Embryonic facial prominence (tissue), 1 donor: ENCODE measurements at regions not wholly inside any gene's neighbourhood (a gene's known extent, or its start where the extent isn't known, plus 50 kb on each side); places are given as distances from the start of the nearest gene placed in this dataset.
"Not testable (repeated sequence)": the region's sequence is repeated elsewhere in the genome, so short reads cannot be mapped to it uniquely, and the experiment has no call there.

Experiments
- DNase-seq: peaks from one replicate; pipeline ENCODE4 v3.0.0-alpha.2; 2016; ENCODE audit errors: extremely low spot score

DNA sequence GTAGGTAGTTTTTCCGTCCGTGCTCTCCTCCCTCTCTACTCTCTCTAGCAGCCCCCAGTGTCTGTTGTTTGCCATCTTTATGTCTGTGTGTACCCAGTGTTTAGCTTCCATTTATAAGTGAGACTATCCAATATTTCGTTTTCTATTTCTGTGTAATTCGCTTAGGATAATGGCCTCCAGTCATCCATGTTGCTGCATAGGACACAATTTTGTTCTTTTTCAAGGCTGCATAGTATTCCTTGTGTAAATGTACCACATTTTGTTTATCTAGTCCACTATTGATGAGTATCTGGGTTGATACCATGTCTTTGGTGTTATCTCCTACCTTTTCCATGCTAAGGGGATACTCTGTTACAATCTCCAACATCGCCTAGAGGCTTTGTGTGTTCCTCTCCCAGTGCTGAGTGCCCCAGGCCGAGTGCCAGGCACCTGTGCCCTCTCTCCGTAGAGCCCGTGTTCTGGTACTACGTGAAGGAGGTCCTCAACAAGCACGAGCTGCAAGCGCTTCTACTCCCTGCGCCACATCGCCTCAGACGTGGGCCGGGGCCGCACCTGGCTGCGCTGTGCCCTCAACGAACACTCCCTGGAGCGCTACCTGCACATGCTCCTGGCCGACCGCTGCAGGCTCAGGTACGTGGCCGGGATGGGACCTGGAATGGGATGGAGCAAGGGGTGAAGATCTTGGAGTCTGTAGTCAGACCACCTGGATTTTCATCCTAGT lies 51.0 kb downstream of the NPIPB11 start:
- not testable (repeated sequence) for DNase-seq

DNA sequence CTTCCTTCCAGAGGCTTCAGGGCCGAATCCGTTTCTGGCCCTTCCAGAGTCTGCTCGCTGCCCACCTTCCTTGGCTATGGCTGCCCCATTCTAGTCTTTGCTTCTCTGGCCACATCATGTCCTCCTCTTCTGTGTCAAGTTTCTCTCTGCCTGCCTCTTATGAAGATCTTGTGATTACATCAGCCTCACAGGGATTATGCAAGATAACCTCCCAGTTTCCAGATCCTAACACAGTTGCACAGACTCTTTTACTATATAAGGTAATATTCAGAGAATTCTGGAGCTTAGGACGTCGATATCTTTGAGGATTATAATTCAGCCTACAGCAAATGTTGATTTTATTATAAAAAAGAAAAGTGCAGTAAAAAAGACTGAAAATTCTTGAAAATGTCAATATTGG lies 52.1 kb downstream of the NPIPB11 start:
- DNase-seq: not testable (repeated sequence)

DNA sequence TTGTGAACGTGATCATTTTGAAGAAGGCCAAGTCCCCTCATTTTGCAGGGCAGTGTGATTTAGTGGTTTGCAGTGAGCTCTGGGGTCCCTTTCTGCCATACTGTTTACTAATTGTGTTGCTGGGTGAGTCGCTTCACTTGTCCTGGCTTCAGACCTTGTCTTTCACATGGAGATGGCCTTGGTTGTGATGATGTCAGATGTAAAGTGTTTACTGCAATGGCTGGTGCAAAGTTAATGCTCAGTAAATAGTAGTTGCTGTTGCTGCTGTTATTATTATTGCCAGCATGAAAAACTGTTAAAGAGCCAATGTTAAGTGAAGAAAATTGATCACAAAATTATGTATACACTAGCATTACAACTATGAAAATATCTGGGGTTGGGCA lies 53.9 kb downstream of the NPIPB11 start:
- not testable (repeated sequence) for DNase-seq

DNA sequence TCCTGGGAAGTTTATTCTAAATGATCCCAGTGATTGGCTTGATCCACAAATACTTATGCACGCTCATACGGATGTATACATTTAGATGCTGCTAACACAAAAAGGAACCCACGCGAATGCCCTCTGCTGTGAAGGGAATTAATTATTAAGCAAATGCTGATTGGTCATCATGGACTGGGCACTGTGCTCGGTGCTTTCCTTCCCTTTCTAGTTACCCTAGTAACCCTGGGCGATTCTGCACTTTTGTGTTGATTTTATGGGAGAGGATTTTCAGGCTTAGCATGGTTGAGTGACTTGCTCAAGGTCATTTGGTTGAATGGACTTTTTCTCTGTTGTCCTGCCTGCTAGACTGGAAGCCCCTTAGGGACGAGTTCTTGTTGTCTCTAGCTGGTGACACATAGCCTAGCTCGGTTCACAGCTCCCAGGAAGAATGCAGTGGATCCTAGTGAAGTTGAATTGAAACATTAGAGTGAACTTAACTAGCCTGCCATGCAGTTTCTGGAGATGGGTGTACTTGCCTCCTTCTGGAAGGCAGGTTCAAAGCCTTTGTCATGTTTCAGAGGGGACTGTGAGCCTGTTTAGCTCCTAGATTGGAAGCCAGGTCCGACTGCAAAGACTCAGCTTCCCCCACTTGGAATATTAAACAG lies 54.4 kb downstream of the NPIPB11 start:
- not testable (repeated sequence) for DNase-seq

DNA sequence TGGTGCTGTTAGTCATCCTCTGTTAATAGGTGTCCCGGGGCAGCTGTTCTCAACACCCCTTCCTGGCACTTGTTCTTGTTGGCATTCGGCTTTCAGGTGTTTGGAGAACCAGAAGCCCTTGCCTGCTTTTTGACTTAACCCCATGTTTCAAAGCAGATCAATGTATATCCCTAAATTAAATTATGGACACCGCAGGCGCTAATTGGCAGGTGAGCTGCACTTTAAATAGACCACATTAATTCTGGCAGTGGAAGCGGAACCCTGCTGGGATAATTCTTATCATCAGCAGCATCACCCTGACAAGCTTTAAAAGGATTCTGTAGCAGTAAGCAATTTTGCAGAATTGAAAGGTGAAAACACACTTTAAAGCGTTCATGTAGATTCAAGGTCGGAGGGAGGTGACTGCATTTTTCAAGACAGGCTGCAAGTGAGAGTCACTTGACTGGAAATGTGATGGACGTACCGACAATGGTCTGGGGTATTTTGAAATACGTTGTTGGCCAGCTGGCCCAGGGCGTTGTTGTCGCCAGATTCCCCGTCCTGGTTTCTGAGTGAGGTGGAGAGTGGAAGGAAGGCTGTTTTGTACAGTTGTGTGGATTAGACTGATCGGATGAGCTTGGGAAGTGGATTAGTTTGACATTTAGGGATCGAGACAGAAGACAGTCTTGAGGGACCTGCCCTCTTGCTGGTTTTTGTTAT lies 55.1 kb downstream of the NPIPB11 start:
- not testable (repeated sequence) for DNase-seq

DNA sequence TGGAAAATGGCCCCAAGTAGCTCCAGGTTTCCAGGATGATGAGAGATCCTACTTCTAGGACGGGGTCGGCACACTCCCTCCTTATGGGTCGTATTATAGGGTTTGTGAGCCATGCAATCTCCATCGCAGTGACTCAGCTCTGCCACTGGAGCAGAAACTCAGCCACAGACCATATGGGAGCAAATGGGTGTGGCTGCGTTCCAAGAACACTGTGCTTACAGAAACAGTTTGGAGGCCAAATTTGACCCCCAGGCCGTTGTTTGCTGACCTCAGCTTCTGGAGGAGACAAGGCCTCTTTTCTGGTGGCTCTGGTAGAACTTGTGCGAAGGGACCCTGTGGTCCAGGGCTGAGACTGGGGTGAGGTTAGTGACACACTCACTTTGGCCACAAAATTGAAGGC lies 56.5 kb downstream of the NPIPB11 start:
- DNase-seq: not testable (repeated sequence)

DNA sequence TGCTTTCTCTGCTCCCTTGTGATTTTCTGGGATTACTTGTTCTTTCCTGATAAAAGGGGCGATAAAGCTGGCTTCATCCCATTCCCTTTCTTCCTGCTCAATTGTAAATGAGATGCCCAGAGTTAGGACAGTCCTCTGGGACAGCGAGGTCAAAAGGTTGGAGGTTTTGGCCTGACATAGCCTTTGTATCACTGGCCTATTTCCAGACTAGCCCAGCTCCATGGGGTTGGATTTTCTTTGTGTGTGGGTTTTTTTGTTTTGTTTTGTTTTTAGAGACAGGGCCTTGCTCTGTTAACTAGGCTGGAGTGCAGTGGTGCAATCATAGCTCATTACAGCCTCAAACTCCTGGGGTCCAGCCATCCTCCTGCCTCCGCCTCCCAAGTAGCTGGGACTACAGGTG lies 57.8 kb downstream of the NPIPB11 start:
- DNase-seq: not testable (repeated sequence)

DNA sequence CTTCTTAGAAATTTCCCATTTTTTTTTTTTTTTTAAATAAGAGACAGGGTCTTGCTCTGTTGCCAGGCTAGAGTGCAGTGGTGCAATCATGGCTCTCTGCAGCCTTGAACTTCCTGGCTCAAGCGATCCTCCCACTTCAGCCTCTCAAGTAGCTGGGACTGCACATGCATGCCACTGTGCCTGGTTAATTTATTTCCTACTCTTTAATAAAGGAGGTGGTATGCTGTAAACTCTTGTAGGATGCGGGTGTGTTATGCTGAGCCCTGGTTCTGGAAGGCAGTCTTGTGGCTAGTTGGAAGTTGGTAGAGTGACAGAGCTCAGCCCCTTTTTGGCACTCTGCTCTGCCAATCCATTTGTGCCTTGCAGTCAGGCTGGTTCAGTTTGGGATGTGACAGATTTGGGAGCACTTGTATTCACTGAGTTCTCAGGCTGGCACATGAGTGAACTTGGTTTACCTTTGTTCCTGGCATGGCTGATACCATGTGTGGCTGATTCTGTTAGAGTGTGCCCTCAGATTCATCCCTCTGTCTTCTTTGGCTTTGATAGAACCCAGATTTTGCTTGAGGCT lies 58.3 kb downstream of the NPIPB11 start:
- DNase-seq: not testable (repeated sequence)

DNA sequence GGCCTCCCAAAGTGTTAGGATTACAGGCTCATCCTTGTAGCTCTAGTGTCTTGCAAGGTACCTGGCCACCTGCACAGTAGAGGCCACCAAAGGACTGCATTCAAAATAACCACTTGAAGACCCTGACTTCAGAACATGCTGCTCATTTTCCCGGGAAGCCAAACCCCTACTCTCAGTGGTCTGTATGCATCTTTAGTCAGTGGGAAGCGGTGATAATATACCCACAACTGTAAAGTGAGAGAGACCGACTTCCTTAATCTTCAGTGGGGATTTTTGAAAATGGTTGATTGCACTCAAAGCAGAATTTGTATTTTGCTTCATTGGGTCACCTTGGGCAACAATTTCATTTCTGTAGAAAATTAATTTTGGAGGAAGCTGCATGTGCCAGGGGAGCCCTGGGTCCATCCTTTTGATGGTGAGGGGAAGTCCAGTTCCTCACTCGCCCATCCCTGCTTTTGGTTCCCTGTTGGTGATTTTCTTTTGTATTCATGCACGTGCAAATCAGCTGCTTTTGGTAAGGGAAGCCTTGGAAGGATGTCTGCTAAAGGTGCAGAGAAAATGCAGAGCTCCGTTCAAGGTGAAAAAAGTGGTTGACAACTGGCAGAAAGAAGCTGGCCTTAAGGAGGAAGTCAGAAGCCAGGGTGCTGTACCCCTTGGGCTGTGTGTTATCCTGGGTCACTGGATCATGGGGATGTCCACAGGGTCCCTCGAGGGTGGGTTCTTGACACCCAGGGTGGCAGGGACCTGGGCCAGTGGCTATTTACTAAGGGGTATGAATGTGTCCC lies 59.5 kb downstream of the NPIPB11 start:
- not testable (repeated sequence) for DNase-seq

DNA sequence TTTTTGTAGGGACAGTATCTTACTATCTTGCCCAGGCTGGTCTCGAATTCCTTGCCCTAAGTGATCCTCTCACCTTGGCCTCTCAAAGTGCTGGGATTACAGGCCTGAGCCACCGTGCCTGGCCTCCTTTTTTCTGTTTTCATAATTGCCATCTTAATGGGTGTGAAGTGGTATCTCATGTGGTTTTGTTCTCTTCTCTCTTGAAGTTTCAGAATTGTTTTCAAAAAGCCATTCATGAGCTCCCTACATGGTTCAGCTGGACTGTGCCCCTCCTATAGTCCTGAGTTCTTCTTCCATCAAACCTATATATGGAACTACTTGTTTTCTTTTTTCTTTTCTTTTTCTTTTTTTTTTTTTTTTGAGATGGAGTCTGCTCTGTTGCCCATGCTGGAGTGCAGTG lies 60.3 kb downstream of the NPIPB11 start:
- DNase-seq: not testable (repeated sequence)

DNA sequence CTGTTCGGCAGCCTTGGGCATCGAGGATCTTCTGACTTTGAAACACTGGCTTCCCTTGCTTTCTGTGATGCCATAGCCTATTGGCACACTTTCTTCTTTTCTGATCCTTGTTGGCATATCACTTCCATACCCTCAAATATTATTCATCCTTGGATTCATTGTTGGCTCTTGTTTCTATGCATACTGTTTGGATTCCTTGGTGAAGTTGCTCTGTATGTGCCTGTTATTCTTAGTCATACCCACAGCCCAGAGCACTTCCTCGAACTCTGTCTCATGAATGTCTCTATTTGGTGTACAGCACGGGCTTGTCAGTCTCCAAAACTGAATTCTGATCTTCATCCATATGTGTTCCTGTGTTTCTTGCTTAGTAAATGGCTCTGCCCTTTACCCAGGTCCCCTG lies 63.6 kb downstream of the NPIPB11 start:
- DNase-seq: not testable (repeated sequence)

DNA sequence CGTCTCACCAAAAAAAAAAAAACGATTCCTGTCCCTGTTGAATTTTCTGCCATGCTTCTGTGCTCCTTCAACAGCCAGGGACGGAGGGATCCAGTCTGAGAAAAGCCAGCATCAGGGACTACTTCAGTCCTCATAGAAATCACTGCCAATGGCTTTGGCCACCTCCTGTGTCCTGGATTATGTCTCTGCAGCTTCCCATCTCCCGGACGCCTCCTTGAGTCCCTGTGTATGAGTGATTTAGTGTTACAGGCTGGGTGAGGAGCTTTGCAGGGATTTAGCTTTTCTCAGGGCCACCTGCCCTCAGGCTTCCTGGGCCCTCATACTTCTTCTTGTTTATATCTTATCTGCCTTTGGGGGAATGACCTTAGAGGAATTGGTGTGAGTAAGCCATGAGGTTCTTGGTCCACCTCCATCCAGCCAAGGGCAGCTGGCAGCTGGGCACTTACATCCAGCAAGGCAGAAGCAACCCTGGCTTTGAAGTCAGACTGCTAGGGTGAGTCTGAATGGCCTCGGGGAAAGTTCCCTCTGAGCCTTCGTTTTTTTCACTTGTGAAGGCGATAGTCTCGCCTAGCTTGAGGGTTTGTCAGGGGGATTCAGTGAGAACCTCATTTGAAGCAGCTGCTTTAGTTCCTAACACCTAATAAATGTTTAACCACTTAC lies 65.6 kb downstream of the NPIPB11 start:
- not testable (repeated sequence) for DNase-seq

DNA sequence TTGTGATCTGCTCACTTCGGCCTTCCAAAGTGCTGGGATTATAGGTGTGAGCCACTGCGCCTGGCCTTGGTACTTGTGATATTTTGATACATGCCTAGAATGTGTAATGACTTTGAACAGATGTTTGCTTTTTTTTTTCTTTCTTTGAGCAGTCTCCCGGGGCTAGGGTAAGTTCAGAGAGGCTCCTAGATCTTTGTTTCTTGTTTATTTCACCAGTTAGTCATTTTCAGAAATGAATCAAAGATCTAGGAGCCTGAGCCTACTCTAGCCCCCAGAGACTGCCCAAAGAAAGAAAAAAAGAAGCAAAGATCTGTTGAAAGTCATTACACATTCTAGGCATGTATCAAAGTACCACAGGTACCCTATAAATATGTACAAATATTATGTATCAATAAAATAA lies 66.3 kb downstream of the NPIPB11 start:
- DNase-seq: not testable (repeated sequence)

DNA sequence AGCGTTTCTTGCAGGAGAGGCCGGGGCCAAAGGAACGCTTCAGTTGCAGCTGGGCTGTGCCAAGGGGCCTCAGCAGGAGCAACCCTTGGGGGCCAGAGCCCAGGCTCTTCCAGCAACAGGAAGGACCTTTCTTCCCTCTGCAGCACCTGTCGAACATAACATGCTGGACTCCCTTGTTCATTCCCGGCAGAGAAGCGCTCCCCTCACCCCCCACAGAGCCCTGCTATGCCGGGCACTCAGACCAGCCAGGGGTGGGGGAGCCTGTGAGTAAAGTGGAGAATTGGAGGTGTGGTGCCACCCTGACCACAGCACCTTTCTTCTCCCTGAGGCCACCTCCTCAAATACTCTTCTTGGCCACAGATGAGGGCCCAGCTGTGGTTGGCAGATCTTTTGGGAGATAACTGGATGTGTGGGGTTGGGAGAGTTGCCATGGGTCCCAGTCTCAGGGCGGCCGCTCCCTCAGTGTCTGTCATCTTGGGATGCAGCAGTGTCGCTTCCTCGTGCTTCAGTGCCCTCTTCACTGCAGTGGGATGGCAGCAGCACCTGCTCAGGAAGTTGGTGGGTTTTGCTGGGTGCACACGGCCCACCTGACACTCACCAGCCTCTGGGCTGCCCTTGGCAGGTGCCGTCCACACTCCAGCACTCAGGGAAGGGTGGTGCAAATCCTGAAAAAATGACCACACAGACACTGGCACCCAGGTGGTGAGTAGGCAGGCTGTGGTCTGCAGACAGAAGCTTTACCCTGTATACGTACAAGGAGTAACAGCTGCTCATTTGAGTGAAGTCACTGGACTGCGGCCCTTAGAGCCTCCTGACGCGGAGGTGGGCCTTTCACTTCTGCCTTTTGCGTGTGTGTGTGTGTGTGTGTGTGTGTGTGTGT lies 67.5 kb downstream of the NPIPB11 start:
- DNase-seq: not testable (repeated sequence)

DNA sequence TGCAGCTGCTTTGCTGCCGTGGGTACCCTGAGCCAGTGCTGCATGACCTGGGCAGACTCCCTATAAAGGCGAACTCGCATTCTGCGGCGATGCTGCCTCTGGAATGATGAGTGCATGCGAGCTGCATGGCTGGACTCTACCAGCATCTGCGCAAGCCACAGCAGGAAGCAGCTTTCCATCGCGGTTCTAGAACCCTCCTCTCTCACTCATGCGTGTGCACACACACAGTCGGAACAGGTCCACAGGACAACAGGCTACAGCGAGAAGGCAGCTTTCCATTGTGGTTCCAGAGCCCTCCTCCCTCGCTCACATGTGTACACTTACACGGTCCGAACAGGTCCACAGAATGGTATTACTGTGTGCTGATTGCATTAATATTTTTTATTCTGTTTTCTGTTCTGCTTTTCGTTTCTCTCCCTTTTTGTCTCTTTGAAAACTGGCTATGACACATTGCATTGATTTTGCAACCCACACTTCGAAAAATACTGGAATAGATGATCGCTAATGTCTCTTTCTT lies 69.1 kb downstream of the NPIPB11 start:
- DNase-seq: not testable (repeated sequence)

DNA sequence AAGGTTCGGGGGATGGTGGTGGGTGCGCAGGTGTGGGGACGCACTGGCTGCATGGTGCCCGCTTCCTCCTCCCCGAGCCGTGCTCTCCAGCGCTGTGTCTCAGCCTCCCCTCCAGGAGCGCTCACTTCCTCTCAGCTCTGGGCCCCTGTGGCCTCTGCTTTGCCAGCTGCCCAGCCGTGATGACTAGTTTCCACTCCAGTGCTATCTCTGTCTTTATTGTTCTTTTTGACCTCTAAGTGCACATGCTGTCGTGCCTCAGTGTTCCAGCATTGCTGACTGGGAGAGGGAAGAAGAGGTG lies 71.0 kb downstream of the NPIPB11 start:
- DNase-seq: not testable (repeated sequence)

DNA sequence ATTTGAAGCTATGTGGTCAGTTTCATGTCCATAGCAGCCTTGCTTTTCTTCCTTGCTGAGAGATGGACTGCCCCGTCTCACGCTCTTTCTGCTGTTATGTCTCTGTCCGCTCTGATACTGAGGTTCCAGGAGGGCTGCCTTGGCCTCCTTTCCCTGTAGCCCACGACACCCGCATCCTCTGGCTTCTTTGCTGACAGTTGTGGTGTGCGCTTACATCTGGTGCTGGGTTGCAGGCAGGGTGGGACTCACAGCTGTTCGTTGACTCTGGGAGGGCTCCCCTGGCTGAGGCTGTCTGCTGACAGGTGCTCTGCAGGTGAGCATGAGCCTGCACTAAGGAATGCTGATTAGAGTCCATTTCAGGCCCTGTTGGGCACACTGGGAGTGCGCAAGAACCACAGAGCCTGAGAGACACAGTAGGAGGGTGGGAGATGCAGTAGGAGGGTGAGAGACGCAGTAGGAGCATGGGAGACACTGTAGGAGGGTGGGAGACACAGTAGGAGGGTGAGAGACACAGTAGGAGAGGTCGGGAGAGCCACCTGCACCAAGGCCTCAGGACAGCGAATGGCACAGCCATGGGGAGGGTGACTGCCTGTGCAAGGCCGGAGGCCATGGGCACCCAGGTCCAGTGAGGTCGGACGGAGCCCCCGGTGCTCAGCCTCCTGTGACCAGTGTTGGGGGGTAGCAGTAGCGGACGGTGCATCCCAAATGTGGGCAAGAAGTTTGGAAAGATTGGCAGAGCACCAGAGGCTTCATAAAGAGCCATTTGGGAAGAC lies 71.5 kb downstream of the NPIPB11 start:
- not testable (repeated sequence) for DNase-seq

DNA sequence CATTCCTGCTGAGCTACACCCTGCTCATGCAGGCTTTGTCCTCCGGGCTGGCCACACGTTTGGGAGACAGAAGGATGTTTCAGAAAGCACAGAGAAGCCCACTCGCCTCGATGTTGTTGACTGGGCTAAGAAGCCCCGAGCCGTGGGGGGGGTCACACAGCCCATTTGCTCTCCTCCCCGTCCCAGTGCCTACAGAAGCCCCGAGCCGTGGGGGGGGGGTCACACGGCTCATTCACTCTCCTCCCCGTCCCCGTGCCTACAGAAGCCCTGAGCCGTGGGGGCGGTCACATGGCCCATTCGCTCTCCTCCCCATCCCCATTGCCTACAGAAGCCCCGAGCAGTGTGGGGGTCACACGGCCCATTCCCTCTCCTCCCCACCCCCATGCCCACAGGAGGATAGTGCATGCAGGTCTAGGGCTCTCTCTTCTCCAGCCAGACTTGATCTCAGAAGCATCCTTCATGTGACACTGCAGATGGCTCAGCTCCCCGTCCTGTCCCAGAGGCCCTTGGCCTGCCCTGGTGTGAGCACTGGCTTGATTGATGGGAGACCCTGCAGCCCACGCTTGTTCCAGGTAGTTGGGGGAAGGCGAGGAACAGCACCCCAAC lies 72.9 kb downstream of the NPIPB11 start:
- DNase-seq: not testable (repeated sequence)

DNA sequence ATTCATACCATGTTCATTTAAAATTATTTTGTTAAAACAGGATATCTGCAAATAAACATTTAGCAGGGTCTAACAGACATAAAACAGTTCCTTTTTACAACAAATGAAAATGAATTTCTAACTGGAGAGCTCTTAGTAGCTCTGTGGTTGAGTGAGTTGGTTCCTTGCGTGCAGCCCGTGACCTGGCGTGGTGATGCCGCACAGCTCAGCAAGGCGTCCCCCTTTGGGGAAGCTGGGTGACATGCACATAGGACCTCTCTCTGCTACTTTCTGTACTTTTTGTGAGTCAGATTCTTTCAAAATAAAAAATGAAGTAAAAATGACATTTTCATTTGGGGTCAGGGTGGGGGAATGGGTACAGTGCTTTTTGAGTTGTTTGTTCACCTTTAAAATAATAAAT lies 75.9 kb downstream of the NPIPB11 start:
- DNase-seq: not testable (repeated sequence)
